ENCODE measurements at regions not wholly inside any gene's neighbourhood (a gene's known extent, or its start where the extent isn't known, plus 50 kb on each side); places are given as distances from the start of the nearest gene placed in this dataset.

- no peak for DNase-seq
Measured at GRCh38 chr10:111204838-111205237, 128.0 kb downstream of the ADRA2A start.

- DNase-seq: no peak
Measured at GRCh38 chr10:111206521-111206920, 129.7 kb downstream of the ADRA2A start.

GRCh38 chr10:111207500-111207899 is 130.7 kb downstream of the ADRA2A start:
- peak; percentile 48 for DNase-seq

GRCh38 chr10:111208951-111209350 is 132.1 kb downstream of the ADRA2A start:
- no peak for DNase-seq

- DNase-seq: no peak
Measured at GRCh38 chr10:111209692-111210091, 132.9 kb downstream of the ADRA2A start.

- no peak for DNase-seq
Measured at GRCh38 chr10:111211241-111211640, 134.4 kb downstream of the ADRA2A start.

- DNase-seq: no peak
Measured at GRCh38 chr10:111211706-111212105, 134.9 kb downstream of the ADRA2A start.

GRCh38 chr10:111221682-111222480 is 145.1 kb downstream of the ADRA2A start:
- DNase-seq: no peak

GRCh38 chr10:111222961-111223360 is 146.1 kb downstream of the ADRA2A start:
- no peak for DNase-seq

GRCh38 chr10:111231779-111232178 is 154.9 kb downstream of the ADRA2A start:
- DNase-seq: no peak

GRCh38 chr10:111233439-111233838 is 156.6 kb downstream of the ADRA2A start:
- DNase-seq: no peak

- no peak for DNase-seq
Measured at GRCh38 chr10:111234234-111234913, 157.5 kb downstream of the ADRA2A start.

GRCh38 chr10:111234914-111235302 is 158.1 kb downstream of the ADRA2A start:
- DNase-seq: no peak

- DNase-seq: no peak
Measured at GRCh38 chr10:111240348-111240747, 163.5 kb downstream of the ADRA2A start.

- no peak for DNase-seq
Measured at GRCh38 chr10:111243126-111243525, 166.3 kb downstream of the ADRA2A start.

- no peak for DNase-seq
Measured at GRCh38 chr10:111246136-111246535, 169.3 kb downstream of the ADRA2A start.

- no peak for DNase-seq
Measured at GRCh38 chr10:111246814-111247452, 170.1 kb downstream of the ADRA2A start.

- no peak for DNase-seq
Measured at GRCh38 chr10:111247781-111248389, 171.1 kb downstream of the ADRA2A start.

- DNase-seq: no peak
Measured at GRCh38 chr10:111249925-111250324, 173.1 kb downstream of the ADRA2A start.

GRCh38 chr10:111261081-111261615 is 184.3 kb downstream of the ADRA2A start:
- no peak for DNase-seq

GRCh38 chr10:111265341-111265740 is 188.5 kb downstream of the ADRA2A start:
- DNase-seq: no peak

- no peak for DNase-seq
Measured at GRCh38 chr10:111266165-111266564, 189.3 kb downstream of the ADRA2A start.

- DNase-seq: no peak
Measured at GRCh38 chr10:111267673-111268072, 190.8 kb downstream of the ADRA2A start.
